Renal cortex interstitium (tissue), 11 donors: ENCODE measurements at regions not wholly inside any gene's neighbourhood (a gene's known extent, or its start where the extent isn't known, plus 50 kb on each side); places are given as distances from the start of the nearest gene placed in this dataset.
"Not testable (repeated sequence)": the region's sequence is repeated elsewhere in the genome, so short reads cannot be mapped to it uniquely, and the experiment has no call there.

Experiments used
- DNase-seq, 11 donors: peaks; one replicate each; pipeline ENCODE4 v3.0.0-alpha.2; 2013; ENCODE audit warnings: low read depth in 9 of 11, low spot score in 4 of 11; ENCODE audit errors: extremely low read depth in 1 of 11

DNA sequence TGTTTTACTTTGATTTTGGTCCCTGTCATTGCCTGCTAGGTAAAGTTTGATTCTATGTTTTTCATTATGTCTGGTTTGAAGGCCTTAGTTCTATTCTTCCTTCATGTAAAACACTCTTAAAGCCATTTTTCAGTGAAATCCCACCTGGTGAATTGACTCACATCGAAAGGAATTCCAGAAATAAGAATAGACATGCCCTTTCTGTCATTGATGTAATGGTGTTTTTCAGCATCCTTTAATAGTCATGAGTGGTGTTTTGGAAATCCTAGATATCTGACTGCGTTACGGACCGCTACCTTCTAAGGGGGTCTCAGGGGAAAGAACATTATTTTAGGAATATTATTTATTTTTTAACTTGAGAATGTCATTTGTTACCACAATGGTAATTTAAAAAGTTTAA is 104.5 kb upstream of the ZEB2 start:
- DNase-seq: no peak

DNA sequence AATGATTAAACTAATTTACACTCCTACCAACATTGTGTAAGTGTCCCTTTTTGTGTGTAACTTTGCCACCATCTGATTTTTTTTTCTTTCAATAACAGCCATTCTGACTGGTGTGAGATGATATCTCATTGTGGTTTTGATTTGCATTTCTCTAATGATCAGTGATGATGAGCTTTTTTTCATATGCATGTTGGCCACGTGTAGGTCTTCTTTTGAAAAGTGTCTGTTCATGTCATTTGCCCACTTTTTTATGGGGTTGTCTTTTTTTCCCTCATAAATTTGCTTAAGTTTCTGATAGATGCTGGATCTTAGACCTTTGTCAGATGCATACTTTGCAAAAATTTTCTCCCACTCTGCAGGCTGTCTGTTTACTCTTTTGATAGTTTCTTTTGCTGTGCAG is 102.5 kb upstream of the ZEB2 start:
- not testable (repeated sequence) for DNase-seq

DNA sequence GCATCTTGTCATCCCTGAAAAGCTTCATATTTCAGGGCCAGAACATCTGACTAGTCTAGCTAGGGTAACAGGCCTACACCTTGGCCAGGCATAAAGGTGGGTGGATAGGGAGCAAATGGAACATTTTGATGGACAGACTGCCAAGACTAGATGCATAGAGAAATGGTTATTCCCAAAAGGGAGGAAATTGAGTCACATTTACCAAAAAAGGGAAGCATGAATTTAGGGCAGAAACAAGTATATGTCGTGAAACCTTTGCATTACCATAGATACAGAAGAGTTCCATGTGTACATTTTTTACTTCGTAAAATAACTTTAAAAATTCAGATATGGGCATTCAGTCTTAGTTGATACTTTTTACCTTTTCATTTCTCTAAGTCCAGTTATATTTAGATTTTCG is 101.3 kb upstream of the ZEB2 start:
- DNase-seq: no peak

DNA sequence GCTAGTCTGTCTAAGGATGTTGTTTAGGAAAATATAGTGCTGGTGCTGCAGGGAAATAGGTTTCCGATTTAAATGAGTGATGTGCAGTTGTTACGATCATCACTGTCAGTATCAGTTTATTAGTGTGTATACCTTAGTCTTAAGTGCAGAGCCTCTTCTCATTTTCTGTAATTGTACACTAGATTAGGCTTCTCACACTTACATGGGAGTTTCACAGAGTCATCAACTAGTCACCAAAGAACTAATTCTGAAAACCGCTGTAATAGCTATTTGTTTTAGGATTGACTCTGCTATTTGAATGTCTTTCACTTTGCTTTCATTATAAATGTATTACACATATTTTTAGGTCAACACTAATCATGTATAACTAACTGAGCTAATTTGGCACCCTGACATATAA is 99.8 kb upstream of the ZEB2 start:
- DNase-seq: no peak

DNA sequence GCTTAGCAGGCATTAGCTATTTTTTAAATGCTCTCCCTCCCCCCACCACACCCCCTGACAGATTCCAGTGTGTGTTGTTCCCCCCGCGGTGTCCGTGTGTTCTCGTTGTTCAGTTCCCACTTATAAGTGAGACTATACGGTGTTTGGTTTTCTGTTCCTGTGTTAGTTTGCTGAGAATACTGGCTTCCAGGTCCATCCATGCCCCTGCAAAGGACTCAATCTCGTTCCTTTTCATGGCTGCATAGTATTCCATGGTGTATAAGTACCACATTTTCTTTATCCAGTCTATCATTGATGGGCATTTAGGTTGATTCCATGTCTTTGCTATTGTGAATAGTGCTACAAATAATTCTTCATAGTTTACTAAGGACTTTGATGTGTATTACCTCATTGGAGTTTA is 97.3 kb upstream of the ZEB2 start:
- not testable (repeated sequence) for DNase-seq

DNA sequence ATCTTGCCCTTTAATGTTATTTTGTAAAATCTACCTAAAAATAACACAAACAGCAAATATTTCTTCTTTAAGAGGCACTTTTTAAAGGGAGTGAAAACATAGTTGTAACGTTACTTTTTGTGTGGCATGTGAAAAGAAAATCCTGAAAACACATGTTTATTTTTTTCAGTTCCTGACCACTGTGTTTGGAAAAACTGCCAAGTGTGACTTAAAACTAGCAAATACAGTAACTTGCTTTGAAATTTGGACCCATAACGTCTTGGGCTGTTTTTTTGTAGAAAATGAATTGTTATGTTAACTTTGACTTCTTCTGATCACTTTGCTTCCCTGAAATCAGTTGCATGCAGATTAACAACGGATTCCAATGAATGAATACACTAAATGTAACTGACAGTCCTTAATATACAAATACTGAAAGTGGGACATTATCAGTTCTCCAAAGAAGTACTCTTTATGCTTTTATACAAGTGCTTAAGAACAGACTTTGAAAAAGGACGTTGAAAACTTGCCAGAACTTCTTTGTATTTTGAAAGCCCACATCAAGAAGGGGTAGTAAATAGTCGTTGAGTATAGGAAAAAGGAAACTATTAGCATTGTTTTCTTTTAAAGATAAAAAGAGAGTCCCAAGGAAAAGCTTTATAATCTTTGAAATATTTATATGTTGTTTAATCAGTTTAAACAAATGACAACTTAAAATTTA is 96.1 kb upstream of the ZEB2 start:
- DNase-seq: peak in 1 of 11 donors; percentile 31

DNA sequence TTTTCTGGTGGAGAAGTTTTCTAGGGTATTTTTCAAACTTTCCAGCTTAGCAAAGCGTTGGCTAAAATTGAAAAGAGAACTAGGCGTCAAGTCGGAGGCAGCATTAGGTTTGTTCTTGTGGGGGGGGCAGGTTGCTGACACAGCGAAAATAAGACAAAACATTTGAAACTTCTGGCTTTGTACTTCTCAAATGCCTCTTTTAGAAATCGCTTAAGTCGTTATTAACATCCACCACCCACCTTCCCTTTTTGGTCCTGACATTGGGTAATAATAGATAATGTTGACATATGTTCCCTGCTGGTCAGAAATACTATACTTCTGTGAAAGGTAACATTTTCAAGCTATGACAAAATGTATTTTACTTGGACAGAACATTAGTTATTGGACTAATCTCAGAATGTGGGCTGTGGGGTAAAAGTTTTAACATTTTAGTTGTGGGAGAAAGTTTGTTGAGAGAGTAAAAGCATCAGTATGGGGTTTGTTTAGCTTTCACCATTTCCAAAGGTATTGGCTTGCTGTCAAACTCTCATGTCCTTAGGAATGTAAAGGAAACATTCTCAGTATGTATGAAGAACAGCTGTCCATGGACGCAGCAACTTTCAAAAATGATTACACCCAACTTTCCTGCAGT is 88.1 kb upstream of the ZEB2 start:
- no peak for DNase-seq

DNA sequence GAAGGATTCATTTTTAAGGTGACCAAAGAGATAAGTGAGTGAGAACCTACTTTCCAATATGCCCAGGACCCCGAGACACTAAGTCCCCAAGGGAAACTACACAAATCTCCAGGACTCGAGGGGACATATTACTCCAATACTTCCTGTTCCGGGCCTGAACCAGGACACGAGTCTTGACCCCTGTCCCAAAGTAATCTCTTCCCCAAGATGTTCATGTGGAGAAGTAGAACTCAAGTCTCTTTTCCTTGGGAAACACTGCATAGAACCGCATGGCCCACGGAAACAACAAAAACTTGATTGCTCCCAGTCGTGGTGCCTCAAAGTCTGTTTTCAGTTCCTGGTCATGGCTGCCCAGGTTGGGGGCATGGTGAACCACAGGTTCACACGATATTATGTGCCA is 87.2 kb upstream of the ZEB2 start:
- DNase-seq: no peak

DNA sequence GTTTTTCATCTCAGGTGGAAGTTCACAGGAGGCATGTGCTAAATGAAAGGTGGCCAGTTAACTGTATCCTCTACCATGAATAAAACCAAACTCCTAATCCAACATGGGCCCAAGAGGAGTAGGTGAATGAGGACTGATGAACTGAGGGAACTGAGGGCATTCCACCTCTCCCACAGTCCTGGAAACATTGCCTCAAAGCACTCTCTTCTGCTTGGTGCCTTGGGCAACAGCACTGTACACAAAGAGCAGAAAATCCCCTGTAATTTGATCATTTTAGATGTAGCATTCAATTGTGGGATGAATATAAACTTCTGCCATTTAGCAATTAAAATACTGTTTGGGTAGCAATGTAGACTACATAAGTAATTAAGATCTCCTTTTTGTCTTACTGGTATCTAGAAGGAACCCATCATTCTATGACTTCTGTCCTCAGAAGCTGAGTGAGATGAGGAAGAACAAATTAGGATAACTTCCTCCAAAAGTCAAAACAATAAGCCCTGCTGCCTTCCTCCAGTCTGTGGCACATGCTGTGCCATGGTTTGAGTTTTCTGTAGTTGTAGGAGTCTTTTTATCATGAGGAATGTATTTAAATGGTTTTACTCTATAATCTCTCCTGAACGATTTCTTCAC is 86.7 kb upstream of the ZEB2 start:
- DNase-seq: no peak

DNA sequence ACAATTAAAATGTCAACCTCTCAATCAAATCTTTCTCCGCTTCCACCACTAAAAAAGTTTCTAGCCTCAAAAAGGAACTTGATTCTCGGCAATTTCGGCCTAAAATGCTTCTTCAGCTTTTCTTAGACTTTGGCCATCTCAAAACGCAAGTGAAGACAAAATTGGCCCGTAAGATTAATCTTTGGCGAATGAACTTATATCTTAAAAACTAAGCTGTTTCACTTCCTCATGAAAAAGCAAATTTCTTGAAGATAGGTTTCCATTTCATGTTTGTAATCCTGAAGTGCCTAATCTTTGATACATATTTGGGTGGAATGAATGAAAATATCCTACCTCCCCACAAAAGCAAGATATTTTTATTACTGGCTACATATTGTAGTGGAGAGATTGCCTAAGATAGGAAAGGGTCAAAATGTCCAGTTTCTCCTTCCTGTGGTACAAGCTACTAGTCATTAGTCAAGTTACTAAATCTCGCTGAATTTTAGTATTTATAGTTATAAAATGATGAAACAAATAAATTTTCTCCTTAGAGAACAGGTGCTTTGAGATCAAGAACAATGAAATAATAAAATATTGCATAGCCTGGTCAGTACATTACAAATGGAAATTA is 85.4 kb upstream of the ZEB2 start:
- no peak for DNase-seq

DNA sequence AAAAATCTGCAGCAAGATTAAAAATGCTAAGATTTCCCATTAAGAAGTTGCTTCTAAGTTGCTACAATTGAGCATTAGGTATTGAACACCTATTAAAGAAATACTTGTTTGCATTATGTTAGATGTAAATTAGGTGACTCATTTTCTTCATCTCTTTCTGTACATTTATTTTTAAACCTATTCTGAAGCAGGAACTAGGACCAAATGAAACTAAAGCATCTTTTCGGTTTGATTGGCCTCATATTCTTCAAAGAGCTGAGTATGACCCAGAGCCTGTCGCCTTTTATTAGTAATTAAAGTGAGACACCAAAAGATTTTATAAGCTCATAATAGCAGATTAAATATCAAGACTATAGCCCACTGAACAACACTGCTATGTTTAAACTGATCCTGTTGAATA is 83.4 kb upstream of the ZEB2 start:
- DNase-seq: no peak

DNA sequence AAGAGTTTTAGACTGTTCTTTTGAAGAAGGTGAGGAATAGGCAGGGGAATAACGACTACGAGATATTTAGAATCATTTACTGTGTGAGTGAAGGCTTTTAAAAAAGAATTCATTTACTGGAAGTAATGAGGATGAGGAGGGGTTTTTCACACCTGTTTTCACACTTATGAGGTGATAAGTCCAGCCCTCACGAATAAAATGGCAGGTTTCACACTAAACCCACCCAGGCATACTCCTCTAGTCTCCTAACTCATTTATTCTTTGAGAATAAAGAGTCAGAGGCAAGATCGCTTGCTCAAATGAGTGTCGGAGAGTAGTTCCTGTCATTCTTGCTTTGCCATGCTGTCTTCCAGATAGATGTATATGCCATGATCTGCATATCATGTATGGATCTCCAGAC is 79.0 kb upstream of the ZEB2 start:
- DNase-seq: no peak

DNA sequence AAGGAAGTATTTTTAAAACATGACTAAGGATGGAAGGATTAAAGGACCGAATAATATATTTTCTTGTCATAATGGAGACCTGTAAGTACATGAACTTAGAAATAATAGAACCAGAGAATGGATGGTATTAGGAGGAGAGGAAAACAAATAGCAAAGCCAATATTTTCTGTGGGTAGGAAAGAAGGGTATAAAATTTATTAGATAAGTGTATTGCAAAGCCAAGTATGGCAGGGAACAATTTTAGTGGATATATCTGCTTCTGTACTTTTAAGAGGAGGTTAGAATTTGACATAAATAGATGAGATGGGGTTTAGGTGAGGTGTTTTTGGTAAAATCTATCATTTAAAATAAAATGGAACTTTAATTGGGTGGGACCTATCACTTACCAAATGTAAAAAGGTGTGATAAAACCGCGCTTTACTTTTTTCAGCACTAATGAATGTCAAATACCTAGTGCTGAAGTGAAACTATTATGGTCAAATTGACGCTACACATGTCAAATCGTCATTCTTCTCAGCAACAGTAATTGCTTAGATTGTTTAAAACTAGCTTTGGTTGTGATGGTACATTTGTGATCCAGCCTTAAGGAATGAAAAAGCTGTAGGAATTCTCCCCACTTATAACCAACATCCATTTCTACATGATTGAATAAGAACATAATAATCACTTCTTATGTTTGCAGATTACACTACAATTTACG is 78.1 kb upstream of the ZEB2 start:
- DNase-seq: no peak

DNA sequence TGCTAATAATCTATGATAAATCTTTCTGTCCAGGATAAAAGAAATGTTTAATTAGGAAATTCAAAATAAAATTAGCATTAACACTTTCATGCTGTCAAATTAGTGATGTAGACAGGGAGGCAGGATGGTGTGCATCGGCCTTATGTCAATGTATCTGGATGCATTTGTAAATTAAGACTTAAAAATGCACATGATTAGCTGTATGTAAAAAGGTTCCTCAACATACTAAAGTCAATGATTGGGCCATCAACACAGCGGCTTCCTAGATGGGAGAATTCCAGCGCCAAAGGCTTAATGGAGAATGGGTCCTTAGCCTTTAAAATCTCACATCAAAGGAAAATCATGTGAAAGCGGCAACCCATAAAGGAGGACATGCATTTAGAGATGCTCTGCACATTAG is 77.5 kb upstream of the ZEB2 start:
- DNase-seq: no peak

DNA sequence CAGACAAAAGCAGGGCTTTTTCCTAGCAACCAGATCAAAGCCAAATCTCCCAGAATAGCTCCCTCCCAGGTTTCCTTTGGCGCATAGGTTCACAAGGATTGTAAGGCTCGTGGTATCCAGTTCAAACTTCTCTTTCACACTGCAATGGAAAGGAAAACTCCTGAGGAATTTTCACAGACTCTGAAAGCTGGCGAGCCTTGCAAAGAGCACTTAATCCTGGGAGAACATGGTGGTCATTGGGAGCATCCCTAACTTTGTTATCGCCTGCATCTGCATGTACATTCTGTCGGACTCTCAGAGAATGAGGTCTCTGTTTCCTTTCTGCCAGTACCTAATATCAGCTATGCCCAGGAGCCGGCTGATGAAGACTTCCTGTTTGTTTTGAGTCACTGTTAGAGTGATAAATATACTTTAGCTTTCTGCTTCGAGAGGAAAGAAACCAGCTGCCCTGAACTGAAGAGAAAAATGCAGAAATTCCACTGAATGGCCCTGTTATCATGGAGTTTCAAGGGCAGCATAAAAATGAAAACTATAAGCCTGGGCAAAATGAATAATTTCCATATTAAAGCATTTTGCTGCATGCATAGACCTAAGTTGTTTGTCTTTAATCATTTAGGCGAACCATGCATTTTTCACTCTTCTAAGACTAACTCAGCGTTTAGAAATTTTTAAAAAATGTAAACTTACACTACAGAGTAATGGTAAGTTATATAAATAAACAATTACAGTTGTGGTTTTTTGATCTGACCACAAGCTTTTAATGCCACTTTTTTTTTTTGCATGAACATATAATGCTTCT is 76.4 kb upstream of the ZEB2 start:
- DNase-seq: no peak

DNA sequence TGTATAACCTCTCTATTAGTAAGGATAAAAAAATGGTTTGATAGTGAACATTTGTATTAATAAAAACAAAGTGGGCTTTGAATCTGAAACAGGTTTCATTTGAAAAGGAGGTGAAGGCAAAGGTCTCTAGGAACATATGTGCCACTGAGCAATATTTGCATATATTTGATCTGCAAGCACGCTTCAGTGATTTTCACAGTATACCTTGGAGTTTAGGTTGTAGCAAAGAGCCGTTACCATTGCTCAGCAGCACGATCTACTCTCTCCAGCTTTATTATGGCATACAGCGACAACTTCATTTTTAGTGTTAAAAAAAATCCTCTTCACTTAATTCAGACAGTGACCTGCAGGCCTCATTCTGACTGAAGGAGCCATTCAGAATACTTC is 75.8 kb upstream of the ZEB2 start:
- no peak for DNase-seq

DNA sequence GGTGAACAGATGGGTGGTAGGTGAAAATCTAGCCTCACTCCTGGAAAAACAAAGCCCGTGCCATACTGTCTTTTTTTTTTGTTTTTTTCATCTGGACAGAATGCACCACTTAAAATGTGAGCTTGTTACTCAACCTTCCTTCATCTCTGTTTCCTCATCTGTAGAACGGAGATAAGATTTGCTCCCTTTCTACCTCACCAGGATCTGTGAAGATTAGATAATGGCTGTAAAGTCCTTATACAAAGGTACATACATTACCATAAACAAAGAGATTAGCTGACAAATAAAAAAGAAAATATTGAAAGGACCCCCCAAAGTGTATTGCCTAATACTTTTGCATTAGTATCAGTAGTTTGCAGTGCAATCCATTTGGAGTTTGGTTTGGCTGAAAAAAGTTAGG is 75.4 kb upstream of the ZEB2 start:
- no peak for DNase-seq

DNA sequence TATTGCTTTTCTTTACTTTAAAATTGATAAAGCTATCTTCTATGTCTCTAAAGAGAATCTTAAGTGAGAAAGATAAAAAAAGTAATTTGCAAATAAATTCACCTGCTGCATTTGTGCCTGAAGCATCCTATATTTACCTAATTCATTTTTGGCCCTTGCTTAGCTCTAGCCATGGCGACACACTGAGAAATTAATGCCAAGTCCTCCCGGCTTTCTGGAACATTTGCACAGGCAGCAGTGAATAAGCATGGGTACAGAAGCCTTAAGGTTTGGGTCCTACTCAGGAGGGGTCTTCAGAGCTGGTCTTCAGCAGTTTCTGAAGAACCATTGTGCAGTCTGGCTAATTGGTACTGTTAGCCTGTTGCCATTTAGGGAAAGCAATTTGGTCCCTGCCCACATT is 73.9 kb upstream of the ZEB2 start:
- DNase-seq: no peak
